PC-9 (cell line): ENCODE measurements at regions not wholly inside any gene's neighbourhood (a gene's known extent, or its start where the extent isn't known, plus 50 kb on each side); places are given as distances from the start of the nearest gene placed in this dataset.
A peak's percentile ranks its signal among the peaks of the same experiment; 100 is the strongest.

ENCODE experiments used
- BruUV-seq: library from RNA; stranded (reverse); fragments of 400-500 nt; replicated peaks from 2 replicates; lab custom pipeline; 2021; lab: Mats Ljungman, UMichigan
- CTCF ChIA-PET: fragments of 300-600 bp; sonication (Branson Sonifier 250); formaldehyde crosslinking; loops from one replicate; lab custom pipeline; 2022; ENCODE audit warnings: antibody characterized with exemption; lab: Charles Lee
- POLR2A ChIA-PET: fragments of 300-600 bp; sonication (Branson Sonifier 250); formaldehyde crosslinking; loops from one replicate; lab custom pipeline; 2022; ENCODE audit warnings: antibody characterized with exemption; ENCODE audit not compliant: unreplicated experiment; lab: Charles Lee
- DNase-seq, 2 experiments: peaks; one replicate each; pipeline versions ENCODE4 v3.0.0 to v3.0.0-alpha.2; 2015 to 2022; ENCODE audit warnings: mixed read lengths in 1 of 2
- H2AFZ ChIP-seq: fragments of 200-600 bp; sonication (generic); 2 replicates; pipeline ENCODE4 v1.8.1; 2017; ENCODE audit warnings: antibody characterized with exemption
- H3F3A ChIP-seq: fragments of 200-600 bp; sonication (generic); 2 replicates; pipeline ENCODE4 v1.8.1; 2017; ENCODE audit warnings: antibody characterized with exemption, mild to moderate bottlenecking, low read depth; ENCODE audit not compliant: insufficient read depth
- H3K27ac ChIP-seq: fragments of 200-600 bp; sonication (generic); 2 replicates; pipeline ENCODE4 v1.6.1; 2016; ENCODE audit warnings: mixed run types
- H3K27me3 ChIP-seq: fragments of 200-600 bp; sonication (generic); 2 replicates; pipeline ENCODE4 v1.6.1; 2016; ENCODE audit warnings: low read depth, mixed run types; ENCODE audit not compliant: insufficient read depth
- H3K36me3 ChIP-seq: fragments of 200-600 bp; sonication (generic); 2 replicates; pipeline ENCODE4 v1.6.1; 2016; ENCODE audit warnings: low read depth, mixed run types
- H3K4me1 ChIP-seq: fragments of 200-600 bp; sonication (generic); replicated peaks from 2 replicates; pipeline ENCODE4 v1.6.1; 2016; ENCODE audit warnings: mixed run types; ENCODE audit not compliant: insufficient read depth
- H3K4me2 ChIP-seq: fragments of 200-600 bp; sonication (generic); 2 replicates; pipeline ENCODE4 v1.6.1; 2017; ENCODE audit warnings: mixed run types
- H3K4me3 ChIP-seq: fragments of 200-600 bp; sonication (generic); 2 replicates; pipeline ENCODE4 v1.6.1; 2016; ENCODE audit warnings: mixed run types
- H3K79me2 ChIP-seq: fragments of 200-600 bp; sonication (generic); 2 replicates; pipeline ENCODE4 v1.6.1; 2017; ENCODE audit warnings: low read depth, mixed run types
- H3K9me2 ChIP-seq: fragments of 200-600 bp; sonication (generic); 2 replicates; pipeline ENCODE4 v1.8.1; 2017; ENCODE audit warnings: mild to moderate bottlenecking; ENCODE audit not compliant: insufficient read depth
- H3K9me3 ChIP-seq: fragments of 200-600 bp; sonication (generic); 2 replicates; pipeline ENCODE4 v1.8.1; 2016; ENCODE audit warnings: low read depth; ENCODE audit not compliant: insufficient read depth
- H4K20me1 ChIP-seq: fragments of 200-600 bp; sonication (generic); 2 replicates; pipeline ENCODE4 v1.8.1; 2017; ENCODE audit not compliant: insufficient read depth
- EZH2 ChIP-seq: fragments of 200-600 bp; sonication (generic); IDR thresholded peaks from 2 replicates; pipeline ENCODE4 v1.8.0; 2017; ENCODE audit warnings: antibody characterized with exemption, low read depth
- intact Hi-C: fragments of 100-400 bp; cut with micrococcal nuclease; formaldehyde crosslinking; loops from one replicate; pipeline ENCODE4 v1.10.0; 2022; ENCODE audit not compliant: unreplicated experiment
- TF ChIP-seq, protein P1 (sequence below): fragments of 200-600 bp; sonication (generic); conservative IDR thresholded peaks from 2 replicates; pipeline ENCODE4 v1.6.1; 2017; ENCODE audit warnings: mixed run types, antibody characterized with exemption, mild to moderate bottlenecking, moderate library complexity

DNA sequence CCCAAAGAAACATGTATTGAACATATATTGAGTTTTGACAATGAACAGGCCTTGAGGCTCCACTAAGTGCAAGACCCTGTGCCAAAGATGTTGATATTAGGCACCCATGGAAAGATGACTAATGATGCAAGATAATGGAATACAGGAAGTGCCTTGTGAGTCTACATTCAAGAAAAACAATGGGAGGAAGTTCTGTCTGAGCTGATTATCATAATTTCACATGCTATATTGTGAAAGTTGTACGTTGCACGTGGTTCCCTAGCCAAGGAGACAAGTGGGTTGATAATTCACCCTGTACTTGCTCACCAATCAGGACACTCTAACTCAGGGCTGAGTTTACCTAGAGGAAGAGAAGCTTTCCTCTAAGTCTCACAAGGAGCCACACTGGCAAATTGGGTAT lies 186.9 kb upstream of the STAC start:
- peaks cover 8% of the 10 kb centered on the region; the same call in 1 of the 2 replicates for H3K4me1 ChIP-seq
- no peaks in the 10 kb centered on the region for H3K9me3 ChIP-seq
- H3K9me2 ChIP-seq = no peaks in the 10 kb centered on the region
- H4K20me1 ChIP-seq = no peaks in the 10 kb centered on the region
- H3K36me3 ChIP-seq = no peaks in the 10 kb centered on the region
- no TSS peak for BruUV-seq
- TF ChIP-seq, protein P1, sequence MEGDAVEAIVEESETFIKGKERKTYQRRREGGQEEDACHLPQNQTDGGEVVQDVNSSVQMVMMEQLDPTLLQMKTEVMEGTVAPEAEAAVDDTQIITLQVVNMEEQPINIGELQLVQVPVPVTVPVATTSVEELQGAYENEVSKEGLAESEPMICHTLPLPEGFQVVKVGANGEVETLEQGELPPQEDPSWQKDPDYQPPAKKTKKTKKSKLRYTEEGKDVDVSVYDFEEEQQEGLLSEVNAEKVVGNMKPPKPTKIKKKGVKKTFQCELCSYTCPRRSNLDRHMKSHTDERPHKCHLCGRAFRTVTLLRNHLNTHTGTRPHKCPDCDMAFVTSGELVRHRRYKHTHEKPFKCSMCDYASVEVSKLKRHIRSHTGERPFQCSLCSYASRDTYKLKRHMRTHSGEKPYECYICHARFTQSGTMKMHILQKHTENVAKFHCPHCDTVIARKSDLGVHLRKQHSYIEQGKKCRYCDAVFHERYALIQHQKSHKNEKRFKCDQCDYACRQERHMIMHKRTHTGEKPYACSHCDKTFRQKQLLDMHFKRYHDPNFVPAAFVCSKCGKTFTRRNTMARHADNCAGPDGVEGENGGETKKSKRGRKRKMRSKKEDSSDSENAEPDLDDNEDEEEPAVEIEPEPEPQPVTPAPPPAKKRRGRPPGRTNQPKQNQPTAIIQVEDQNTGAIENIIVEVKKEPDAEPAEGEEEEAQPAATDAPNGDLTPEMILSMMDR = no peak
- no peak for TF ChIP-seq EZH2
- no peak for DNase-seq
- H3K4me2 ChIP-seq = no peak overlapping the region
- H2AFZ ChIP-seq = no peak overlapping the region
- ChIA-PET POLR2A (no interaction called here), CTCF (no interaction called here)
- intact Hi-C loops = no loop called here
- no peaks in the 10 kb centered on the region for H3K27me3 ChIP-seq
- no peaks in the 10 kb centered on the region for H3F3A ChIP-seq
- no peak overlapping the region for H3K4me3 ChIP-seq
- H3K79me2 ChIP-seq = no peaks in the 10 kb centered on the region
- no peak overlapping the region for H3K27ac ChIP-seq

DNA sequence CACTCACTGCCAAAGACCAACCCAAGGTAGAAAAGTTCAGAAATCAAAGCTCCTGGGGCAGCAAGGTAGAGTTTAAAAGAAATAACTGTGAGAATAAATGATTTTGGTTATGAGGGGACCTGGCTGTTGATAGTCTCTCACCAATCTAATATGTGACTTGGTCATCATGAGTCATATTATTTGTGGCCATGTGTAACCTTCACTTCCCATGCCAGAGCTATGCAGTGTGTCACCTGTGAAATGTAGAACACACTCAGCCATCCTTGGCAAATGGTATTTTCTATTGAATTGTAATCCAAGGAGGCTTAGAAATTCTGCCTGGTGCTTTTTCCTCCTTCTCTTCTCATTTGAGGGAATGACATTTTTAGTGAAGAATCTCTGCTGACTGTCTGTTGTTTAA lies 184.2 kb upstream of the STAC start:
- TF ChIP-seq EZH2 = no peak
- TF ChIP-seq, protein P1 = no peak
- Histone ChIP-seq H3K79me2 (no peaks in the 10 kb centered on the region), H3K4me3 (no peak overlapping the region), H3K4me1 (peaks cover 8% of the 10 kb centered on the region; the same call in 1 of the 2 replicates), H3K9me2 (no peaks in the 10 kb centered on the region), H4K20me1 (no peaks in the 10 kb centered on the region), H3F3A (no peaks in the 10 kb centered on the region), H3K4me2 (no peak overlapping the region), H2AFZ (no peak overlapping the region), H3K27ac (no peak overlapping the region), H3K36me3 (no peaks in the 10 kb centered on the region), H3K27me3 (no peaks in the 10 kb centered on the region), H3K9me3 (no peaks in the 10 kb centered on the region)
- intact Hi-C loops = no loop called here
- POLR2A ChIA-PET = no interaction called here
- no TSS peak for BruUV-seq
- CTCF ChIA-PET = no interaction called here
- DNase-seq = peak in 1 of 2 experiments; percentile 58

DNA sequence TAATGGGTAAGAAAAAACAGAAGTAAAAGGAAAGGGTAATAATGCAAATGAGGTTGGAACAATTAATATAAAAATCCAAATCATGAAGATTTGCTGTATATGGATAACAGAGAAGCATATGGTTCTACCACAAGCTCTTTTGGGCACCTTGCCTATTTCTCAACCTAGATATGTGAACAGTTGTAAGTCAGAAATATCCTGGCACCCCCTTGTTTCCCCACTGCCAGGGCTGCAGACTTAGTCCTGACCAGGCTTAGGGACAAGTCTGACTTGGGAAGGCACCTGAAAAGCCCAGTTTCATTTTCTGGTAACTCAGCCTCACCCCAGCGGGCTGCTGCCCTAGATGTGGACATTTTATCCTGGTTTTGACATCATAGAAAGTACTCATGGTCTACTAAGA lies 183.2 kb upstream of the STAC start:
- DNase-seq = no peak
- H3K27me3 ChIP-seq = no peaks in the 10 kb centered on the region
- H2AFZ ChIP-seq = no peak overlapping the region
- BruUV-seq = no TSS peak
- H3K4me3 ChIP-seq = no peak overlapping the region
- H3K9me3 ChIP-seq = no peaks in the 10 kb centered on the region
- H3F3A ChIP-seq = no peaks in the 10 kb centered on the region
- peaks cover 8% of the 10 kb centered on the region; the same call in 1 of the 2 replicates for H3K4me1 ChIP-seq
- POLR2A ChIA-PET = no interaction called here
- no peak overlapping the region for H3K4me2 ChIP-seq
- H3K9me2 ChIP-seq = no peaks in the 10 kb centered on the region
- TF ChIP-seq, protein P1 = no peak
- TF ChIP-seq EZH2 = no peak
- H3K79me2 ChIP-seq = no peaks in the 10 kb centered on the region
- intact Hi-C loops = no loop called here
- no peaks in the 10 kb centered on the region for H3K36me3 ChIP-seq
- H3K27ac ChIP-seq = no peak overlapping the region
- CTCF ChIA-PET = no interaction called here
- no peaks in the 10 kb centered on the region for H4K20me1 ChIP-seq
